ENCODE measurements at regions not wholly inside any gene's neighbourhood (a gene's known extent, or its start where the extent isn't known, plus 50 kb on each side); places are given as distances from the start of the nearest gene placed in this dataset.
"Not testable (repeated sequence)": the region's sequence is repeated elsewhere in the genome, so short reads cannot be mapped to it uniquely, and the experiment has no call there.

GRCh38 chr7:109596948-109597347, 1027.3 kb downstream of the DNAJB9 start:
- not testable (repeated sequence) for TF ChIP-seq CTCF (IDR thresholded peaks at IDR 0.05; ENCODE audit: insufficient read depth, low read length); GABPA (IDR thresholded peaks at IDR 0.05; ENCODE audit: low read depth)

Measured in HL-60 (cell line).